Mammary epithelial cell (primary cell): ENCODE measurements at regions not wholly inside any gene's neighbourhood (a gene's known extent, or its start where the extent isn't known, plus 50 kb on each side); places are given as distances from the start of the nearest gene placed in this dataset.

ENCODE experiments used
- EZH2 ChIP-seq: IDR thresholded peaks from 2 replicates; pipeline ENCODE4 v1.6.1; 2012; ENCODE audit warnings: low read length, inconsistent platforms, borderline replicate concordance
- TF ChIP-seq, protein P1 (sequence below), 2 donors: IDR thresholded peaks in 1 of 2; conservative IDR thresholded peaks in 1 of 2; 2 replicates each; pipeline ENCODE4 v1.5.1; 2011 to 2012; ENCODE audit warnings: inconsistent platforms in 2 of 2, low read length in 2 of 2, mild to moderate bottlenecking in 2 of 2, control low read depth in 1 of 2, low read depth in 1 of 2; ENCODE audit not compliant: insufficient read depth in 1 of 2; ENCODE audit errors: extremely low read depth in 1 of 2

GRCh38 chr1:60681095-60681860 is 401.1 kb upstream of the NFIA start:
- TF ChIP-seq, protein P1, sequence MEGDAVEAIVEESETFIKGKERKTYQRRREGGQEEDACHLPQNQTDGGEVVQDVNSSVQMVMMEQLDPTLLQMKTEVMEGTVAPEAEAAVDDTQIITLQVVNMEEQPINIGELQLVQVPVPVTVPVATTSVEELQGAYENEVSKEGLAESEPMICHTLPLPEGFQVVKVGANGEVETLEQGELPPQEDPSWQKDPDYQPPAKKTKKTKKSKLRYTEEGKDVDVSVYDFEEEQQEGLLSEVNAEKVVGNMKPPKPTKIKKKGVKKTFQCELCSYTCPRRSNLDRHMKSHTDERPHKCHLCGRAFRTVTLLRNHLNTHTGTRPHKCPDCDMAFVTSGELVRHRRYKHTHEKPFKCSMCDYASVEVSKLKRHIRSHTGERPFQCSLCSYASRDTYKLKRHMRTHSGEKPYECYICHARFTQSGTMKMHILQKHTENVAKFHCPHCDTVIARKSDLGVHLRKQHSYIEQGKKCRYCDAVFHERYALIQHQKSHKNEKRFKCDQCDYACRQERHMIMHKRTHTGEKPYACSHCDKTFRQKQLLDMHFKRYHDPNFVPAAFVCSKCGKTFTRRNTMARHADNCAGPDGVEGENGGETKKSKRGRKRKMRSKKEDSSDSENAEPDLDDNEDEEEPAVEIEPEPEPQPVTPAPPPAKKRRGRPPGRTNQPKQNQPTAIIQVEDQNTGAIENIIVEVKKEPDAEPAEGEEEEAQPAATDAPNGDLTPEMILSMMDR (conservative IDR thresholded peaks at IDR 0.05 in 1 of 2, IDR thresholded peaks at IDR 0.05 in 1 of 2; ENCODE audit: extremely low read depth in 1 of 2, insufficient read depth in 1 of 2, low read depth in 1 of 2, low read length in 2 of 2) = no peak
- no peak for TF ChIP-seq EZH2
